ENCODE measurements at regions not wholly inside any gene's neighbourhood (a gene's known extent, or its start where the extent isn't known, plus 50 kb on each side); places are given as distances from the start of the nearest gene placed in this dataset.

DNA sequence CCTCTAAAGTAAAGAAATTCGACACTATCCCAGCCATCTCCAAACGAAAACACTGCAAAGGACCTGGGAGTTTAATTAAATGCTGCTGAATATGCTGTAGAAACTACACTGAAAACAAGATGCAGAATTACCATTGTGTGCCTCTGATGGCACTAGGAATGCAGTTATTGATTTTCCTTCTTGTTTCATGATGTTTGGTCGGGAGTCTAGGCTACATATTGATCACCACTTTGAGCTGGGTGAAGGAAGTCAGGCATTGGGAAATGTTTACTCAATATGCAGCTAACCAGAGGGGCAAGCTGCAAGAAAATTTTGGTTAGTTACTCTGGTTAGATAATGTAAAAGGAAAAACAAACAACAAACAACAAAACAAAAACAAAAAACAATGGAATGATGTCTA, 650.7 kb upstream of the GALNTL6 start:
- TF ChIP-seq, protein P1, sequence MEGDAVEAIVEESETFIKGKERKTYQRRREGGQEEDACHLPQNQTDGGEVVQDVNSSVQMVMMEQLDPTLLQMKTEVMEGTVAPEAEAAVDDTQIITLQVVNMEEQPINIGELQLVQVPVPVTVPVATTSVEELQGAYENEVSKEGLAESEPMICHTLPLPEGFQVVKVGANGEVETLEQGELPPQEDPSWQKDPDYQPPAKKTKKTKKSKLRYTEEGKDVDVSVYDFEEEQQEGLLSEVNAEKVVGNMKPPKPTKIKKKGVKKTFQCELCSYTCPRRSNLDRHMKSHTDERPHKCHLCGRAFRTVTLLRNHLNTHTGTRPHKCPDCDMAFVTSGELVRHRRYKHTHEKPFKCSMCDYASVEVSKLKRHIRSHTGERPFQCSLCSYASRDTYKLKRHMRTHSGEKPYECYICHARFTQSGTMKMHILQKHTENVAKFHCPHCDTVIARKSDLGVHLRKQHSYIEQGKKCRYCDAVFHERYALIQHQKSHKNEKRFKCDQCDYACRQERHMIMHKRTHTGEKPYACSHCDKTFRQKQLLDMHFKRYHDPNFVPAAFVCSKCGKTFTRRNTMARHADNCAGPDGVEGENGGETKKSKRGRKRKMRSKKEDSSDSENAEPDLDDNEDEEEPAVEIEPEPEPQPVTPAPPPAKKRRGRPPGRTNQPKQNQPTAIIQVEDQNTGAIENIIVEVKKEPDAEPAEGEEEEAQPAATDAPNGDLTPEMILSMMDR (IDR thresholded peaks at IDR 0.05) = no peak
- TF ChIP-seq POLR2A (IDR thresholded peaks at IDR 0.05) = no peak
